ENCODE measurements at regions not wholly inside any gene's neighbourhood (a gene's known extent, or its start where the extent isn't known, plus 50 kb on each side); places are given as distances from the start of the nearest gene placed in this dataset.

GRCh38 chr2:206867006-206867405, 72.3 kb upstream of the CPO start:
- Histone ChIP-seq H2BK15ac (ENCODE audit: low read length) (no peak overlapping the region), H3K9ac (ENCODE audit: low read depth, low read length, poor library complexity) (no peak overlapping the region), H4K91ac (ENCODE audit: low read depth, low read length, poor library complexity) (no peak overlapping the region), H3K14ac (ENCODE audit: low read length) (no peak overlapping the region), H3K4me3 (ENCODE audit: low read length in 2 of 2) (no peak overlapping the region), H4K8ac (ENCODE audit: low read depth, low read length) (no peak overlapping the region), H3K18ac (ENCODE audit: low read length) (no peak overlapping the region), H3K27me3 (ENCODE audit: control insufficient read depth in 3 of 3, insufficient read depth in 3 of 3, low read depth in 1 of 3, low read length in 3 of 3) (no peaks in the 10 kb centered on the region), H2BK120ac (ENCODE audit: low read depth, low read length) (no peak overlapping the region), H3K23ac (ENCODE audit: low read depth, low read length, poor library complexity) (no peak overlapping the region), H3K27ac (replicated peaks; ENCODE audit: low read length) (no peak overlapping the region), H3K4me2 (ENCODE audit: insufficient read depth, low read length, poor library complexity, severe bottlenecking) (no peak overlapping the region), H2BK12ac (ENCODE audit: low read length) (no peak overlapping the region), H2BK5ac (ENCODE audit: low read length) (no peak overlapping the region), H3K9me3 (replicated peaks in 1 of 2; ENCODE audit: control insufficient read depth in 2 of 2, insufficient read depth in 1 of 2, low read depth in 1 of 2, low read length in 2 of 2) (no peaks in the 10 kb centered on the region), H2AK5ac (ENCODE audit: low read depth, low read length) (no peak overlapping the region), H3K4me1 (ENCODE audit: control insufficient read depth in 2 of 2, insufficient read depth in 1 of 2, low read depth in 1 of 2, low read length in 2 of 2) (peaks cover 3 to 12% of the 10 kb centered on the region in 2 donors), H3K36me3 (replicated peaks in 1 of 2; ENCODE audit: control insufficient read depth in 2 of 2, insufficient read depth in 2 of 2, low read length in 2 of 2) (no peaks in the 10 kb centered on the region), H3K4ac (ENCODE audit: low read length) (no peak overlapping the region), H2AFZ (ENCODE audit: low read length) (no peak overlapping the region), H3K79me1 (ENCODE audit: low read depth, low read length) (no peaks in the 10 kb centered on the region)
- no CpG with 5 or more reads among the region's 3 CpGs for WGBS, 2 donors (ENCODE audit: extremely low coverage in 2 of 2, insufficient read length in 2 of 2, insufficient replicate concordance in 1 of 2)
- DNase-seq (ENCODE audit: low spot score) = no peak

- DNase-seq (ENCODE audit: low spot score) = no peak
- Histone ChIP-seq H3K9ac (ENCODE audit: low read depth, low read length, poor library complexity) (no peak overlapping the region), H2AFZ (ENCODE audit: low read length) (no peak overlapping the region), H2BK15ac (ENCODE audit: low read length) (no peak overlapping the region), H3K14ac (ENCODE audit: low read length) (no peak overlapping the region), H3K4me2 (ENCODE audit: insufficient read depth, low read length, poor library complexity, severe bottlenecking) (no peak overlapping the region), H2BK12ac (ENCODE audit: low read length) (no peak overlapping the region), H3K36me3 (replicated peaks in 1 of 2; ENCODE audit: control insufficient read depth in 2 of 2, insufficient read depth in 2 of 2, low read length in 2 of 2) (no peaks in the 10 kb centered on the region), H3K27me3 (ENCODE audit: control insufficient read depth in 3 of 3, insufficient read depth in 3 of 3, low read depth in 1 of 3, low read length in 3 of 3) (no peaks in the 10 kb centered on the region), H3K4me1 (ENCODE audit: control insufficient read depth in 2 of 2, insufficient read depth in 1 of 2, low read depth in 1 of 2, low read length in 2 of 2) (peaks cover 3 to 6% of the 10 kb centered on the region in 2 donors), H2BK120ac (ENCODE audit: low read depth, low read length) (no peak overlapping the region), H2BK5ac (ENCODE audit: low read length) (no peak overlapping the region), H3K4ac (ENCODE audit: low read length) (no peak overlapping the region), H3K4me3 (ENCODE audit: low read length in 2 of 2) (no peak overlapping the region), H3K18ac (ENCODE audit: low read length) (no peak overlapping the region), H3K23ac (ENCODE audit: low read depth, low read length, poor library complexity) (no peak overlapping the region), H3K9me3 (replicated peaks in 1 of 2; ENCODE audit: control insufficient read depth in 2 of 2, insufficient read depth in 1 of 2, low read depth in 1 of 2, low read length in 2 of 2) (no peaks in the 10 kb centered on the region), H4K91ac (ENCODE audit: low read depth, low read length, poor library complexity) (no peak overlapping the region), H3K27ac (replicated peaks; ENCODE audit: low read length) (no peak overlapping the region), H2AK5ac (ENCODE audit: low read depth, low read length) (no peak overlapping the region), H4K8ac (ENCODE audit: low read depth, low read length) (no peak overlapping the region), H3K79me1 (ENCODE audit: low read depth, low read length) (no peaks in the 10 kb centered on the region)
- WGBS, 2 donors (ENCODE audit: extremely low coverage in 2 of 2, insufficient read length in 2 of 2, insufficient replicate concordance in 1 of 2) = no CpG with 5 or more reads among the region's 3 CpGs
These were observed 69.4 kb upstream of the CPO start for GRCh38 chr2:206869824-206870495.

- H3K18ac ChIP-seq (ENCODE audit: low read length) = no peak overlapping the region
- H2BK12ac ChIP-seq (ENCODE audit: low read length) = no peak overlapping the region
- no peaks in the 10 kb centered on the region for H3K36me3 ChIP-seq (replicated peaks in 1 of 2; ENCODE audit: control insufficient read depth in 2 of 2, insufficient read depth in 2 of 2, low read length in 2 of 2)
- no peaks in the 10 kb centered on the region for H3K27me3 ChIP-seq (ENCODE audit: control insufficient read depth in 3 of 3, insufficient read depth in 3 of 3, low read depth in 1 of 3, low read length in 3 of 3)
- no peak overlapping the region for H2BK120ac ChIP-seq (ENCODE audit: low read depth, low read length)
- H3K4ac ChIP-seq (ENCODE audit: low read length) = no peak overlapping the region
- no peak overlapping the region for H2BK15ac ChIP-seq (ENCODE audit: low read length)
- no peak overlapping the region for H4K91ac ChIP-seq (ENCODE audit: low read depth, low read length, poor library complexity)
- no peak overlapping the region for H3K23ac ChIP-seq (ENCODE audit: low read depth, low read length, poor library complexity)
- H2BK5ac ChIP-seq (ENCODE audit: low read length) = no peak overlapping the region
- peaks cover 5 to 9% of the 10 kb centered on the region in 2 donors for H3K4me1 ChIP-seq (ENCODE audit: control insufficient read depth in 2 of 2, insufficient read depth in 1 of 2, low read depth in 1 of 2, low read length in 2 of 2)
- no peak overlapping the region for H2AFZ ChIP-seq (ENCODE audit: low read length)
- no peak overlapping the region for H3K4me3 ChIP-seq (ENCODE audit: low read length in 2 of 2)
- H4K8ac ChIP-seq (ENCODE audit: low read depth, low read length) = no peak overlapping the region
- WGBS, 2 donors (ENCODE audit: extremely low coverage in 2 of 2, insufficient read length in 2 of 2, insufficient replicate concordance in 1 of 2) = no CpG with 5 or more reads among the region's 2 CpGs
- no peak overlapping the region for H3K27ac ChIP-seq (replicated peaks; ENCODE audit: low read length)
- H3K9me3 ChIP-seq (replicated peaks in 1 of 2; ENCODE audit: control insufficient read depth in 2 of 2, insufficient read depth in 1 of 2, low read depth in 1 of 2, low read length in 2 of 2) = no peaks in the 10 kb centered on the region
- no peak overlapping the region for H3K4me2 ChIP-seq (ENCODE audit: insufficient read depth, low read length, poor library complexity, severe bottlenecking)
- H3K9ac ChIP-seq (ENCODE audit: low read depth, low read length, poor library complexity) = no peak overlapping the region
- DNase-seq (ENCODE audit: low spot score) = no peak
- no peak overlapping the region for H3K14ac ChIP-seq (ENCODE audit: low read length)
- no peaks in the 10 kb centered on the region for H3K79me1 ChIP-seq (ENCODE audit: low read depth, low read length)
- H2AK5ac ChIP-seq (ENCODE audit: low read depth, low read length) = no peak overlapping the region
These were observed 65.9 kb upstream of the CPO start for GRCh38 chr2:206873423-206873822.

GRCh38 chr2:206875701-206876100, 63.6 kb upstream of the CPO start:
- Histone ChIP-seq H3K4me1 (ENCODE audit: control insufficient read depth in 2 of 2, insufficient read depth in 1 of 2, low read depth in 1 of 2, low read length in 2 of 2) (peaks cover 5 to 9% of the 10 kb centered on the region in 2 donors), H3K18ac (ENCODE audit: low read length) (no peak overlapping the region), H2AFZ (ENCODE audit: low read length) (no peak overlapping the region), H3K23ac (ENCODE audit: low read depth, low read length, poor library complexity) (no peak overlapping the region), H2BK120ac (ENCODE audit: low read depth, low read length) (no peak overlapping the region), H3K27ac (replicated peaks; ENCODE audit: low read length) (no peak overlapping the region), H3K4ac (ENCODE audit: low read length) (no peak overlapping the region), H3K9me3 (replicated peaks in 1 of 2; ENCODE audit: control insufficient read depth in 2 of 2, insufficient read depth in 1 of 2, low read depth in 1 of 2, low read length in 2 of 2) (no peaks in the 10 kb centered on the region), H2BK15ac (ENCODE audit: low read length) (no peak overlapping the region), H3K14ac (ENCODE audit: low read length) (no peak overlapping the region), H2BK12ac (ENCODE audit: low read length) (no peak overlapping the region), H3K79me1 (ENCODE audit: low read depth, low read length) (no peaks in the 10 kb centered on the region), H3K4me2 (ENCODE audit: insufficient read depth, low read length, poor library complexity, severe bottlenecking) (no peak overlapping the region), H4K8ac (ENCODE audit: low read depth, low read length) (no peak overlapping the region), H4K91ac (ENCODE audit: low read depth, low read length, poor library complexity) (no peak overlapping the region), H3K27me3 (ENCODE audit: control insufficient read depth in 3 of 3, insufficient read depth in 3 of 3, low read depth in 1 of 3, low read length in 3 of 3) (no peaks in the 10 kb centered on the region), H2BK5ac (ENCODE audit: low read length) (no peak overlapping the region), H3K4me3 (ENCODE audit: low read length in 2 of 2) (no peak overlapping the region), H2AK5ac (ENCODE audit: low read depth, low read length) (no peak overlapping the region), H3K36me3 (replicated peaks in 1 of 2; ENCODE audit: control insufficient read depth in 2 of 2, insufficient read depth in 2 of 2, low read length in 2 of 2) (no peaks in the 10 kb centered on the region), H3K9ac (ENCODE audit: low read depth, low read length, poor library complexity) (no peak overlapping the region)
- no CpG with 5 or more reads among the region's 2 CpGs for WGBS, 2 donors (ENCODE audit: extremely low coverage in 2 of 2, insufficient read length in 2 of 2, insufficient replicate concordance in 1 of 2)
- DNase-seq (ENCODE audit: low spot score) = no peak
